ENCODE measurements at regions not wholly inside any gene's neighbourhood (a gene's known extent, or its start where the extent isn't known, plus 50 kb on each side); places are given as distances from the start of the nearest gene placed in this dataset.
"Not testable (repeated sequence)": the region's sequence is repeated elsewhere in the genome, so short reads cannot be mapped to it uniquely, and the experiment has no call there.

GRCh38 chr11:134512571-134513538 lies 100.8 kb upstream of the B3GAT1 start:
- DNase-seq, result no peak

GRCh38 chr11:134512061-134512460 lies 100.0 kb upstream of the B3GAT1 start:
- DNase-seq, result no peak

- no peak for DNase-seq
These were observed 99.2 kb upstream of the B3GAT1 start for GRCh38 chr11:134511255-134511654.

- DNase-seq, result no peak
These were observed 98.4 kb upstream of the B3GAT1 start for GRCh38 chr11:134510233-134511040.

- DNase-seq, result no peak
These were observed 97.6 kb upstream of the B3GAT1 start for GRCh38 chr11:134509381-134510232.

- DNase-seq, result no peak
These were observed 96.4 kb upstream of the B3GAT1 start for GRCh38 chr11:134508219-134508990.

- no peak for DNase-seq
These were observed 94.0 kb upstream of the B3GAT1 start for GRCh38 chr11:134506046-134506445.

GRCh38 chr11:134505125-134505524 lies 93.1 kb upstream of the B3GAT1 start:
- DNase-seq, result no peak

GRCh38 chr11:134504146-134504905 lies 92.3 kb upstream of the B3GAT1 start:
- no peak for DNase-seq

- DNase-seq, result no peak
These were observed 91.6 kb upstream of the B3GAT1 start for GRCh38 chr11:134503596-134503995.

- DNase-seq, result no peak
These were observed 91.1 kb upstream of the B3GAT1 start for GRCh38 chr11:134503100-134503499.

GRCh38 chr11:134502153-134502550 lies 90.1 kb upstream of the B3GAT1 start:
- DNase-seq, result no peak

GRCh38 chr11:134501406-134502152 lies 89.5 kb upstream of the B3GAT1 start:
- DNase-seq, result no peak

GRCh38 chr11:134500621-134501020 lies 88.6 kb upstream of the B3GAT1 start:
- no peak for DNase-seq

- DNase-seq, result no peak
These were observed 87.9 kb upstream of the B3GAT1 start for GRCh38 chr11:134499990-134500389.

GRCh38 chr11:134498326-134499139 lies 86.5 kb upstream of the B3GAT1 start:
- no peak for DNase-seq

- DNase-seq, result no peak
These were observed 85.5 kb upstream of the B3GAT1 start for GRCh38 chr11:134497586-134497985.

GRCh38 chr11:134496058-134496457 lies 84.0 kb upstream of the B3GAT1 start:
- not testable (repeated sequence) for DNase-seq

- not testable (repeated sequence) for DNase-seq
These were observed 82.4 kb upstream of the B3GAT1 start for GRCh38 chr11:134494395-134494794.

All from skin of body (tissue), 1 donor.